ENCODE measurements at regions not wholly inside any gene's neighbourhood (a gene's known extent, or its start where the extent isn't known, plus 50 kb on each side); places are given as distances from the start of the nearest gene placed in this dataset.
"Not testable (repeated sequence)": the region's sequence is repeated elsewhere in the genome, so short reads cannot be mapped to it uniquely, and the experiment has no call there.

DNA sequence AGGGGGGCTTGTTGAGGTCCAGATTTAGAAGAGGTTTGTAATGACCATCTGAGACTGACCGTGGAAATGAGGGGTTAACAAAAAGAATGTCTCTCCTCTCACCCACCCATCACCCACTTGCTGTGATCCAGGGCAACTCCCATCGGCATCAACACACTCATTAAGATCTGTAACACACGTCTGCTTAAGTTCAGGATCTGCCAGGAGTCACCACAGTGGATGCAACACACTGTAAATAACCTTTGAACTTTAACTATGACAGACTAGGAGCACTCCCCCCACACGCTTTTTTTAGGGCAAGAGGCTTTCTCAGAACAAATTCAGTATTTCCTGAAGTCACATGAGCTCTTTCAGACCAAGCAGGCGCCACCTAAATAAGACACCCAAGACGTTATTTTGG lies 301.9 kb downstream of the ANAPC1 start:
- not testable (repeated sequence) for ATAC-seq, H3K27me3 ChIP-seq, H3K36me3 ChIP-seq, H3K4me3 ChIP-seq, H3K9me3 ChIP-seq, H3K4me1 ChIP-seq, H3K27ac ChIP-seq
- 64 to 77% methylated on average over 4 to 6 of the region's 6 CpGs for WGBS, 2 donors (ENCODE audit: low coverage in 1 of 2)

- not testable (repeated sequence) for H3K4me3 ChIP-seq, H3K27me3 ChIP-seq, ATAC-seq, H3K27ac ChIP-seq, H3K4me1 ChIP-seq, H3K36me3 ChIP-seq, H3K9me3 ChIP-seq
- no CpG with 5 or more reads among the region's 3 CpGs for whole genome bisulfite sequencing, 2 donors (ENCODE audit: low coverage in 1 of 2)
These were observed 300.5 kb downstream of the ANAPC1 start for GRCh38 chr2:111583480-111583879.

DNA sequence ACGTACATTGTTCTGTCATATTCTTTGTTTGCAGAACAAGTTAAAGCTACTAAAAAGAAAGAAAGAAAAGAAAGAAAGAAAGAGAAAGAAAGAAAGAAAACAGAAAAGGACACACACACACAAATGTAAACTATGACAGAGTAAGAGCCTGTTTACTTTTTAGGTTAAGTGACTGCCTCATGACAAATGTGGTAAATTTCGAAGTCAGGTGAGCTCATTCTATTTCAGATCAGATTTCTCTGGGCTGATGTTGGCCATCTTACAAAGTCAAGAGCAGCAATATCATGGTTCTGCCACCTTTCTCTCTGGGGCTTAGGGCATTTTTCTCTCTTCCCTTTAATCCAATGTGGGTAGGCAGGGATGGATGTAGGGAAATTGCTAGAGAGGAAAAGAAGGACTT lies 299.5 kb downstream of the ANAPC1 start:
- H3K27me3 ChIP-seq, H3K9me3 ChIP-seq, H3K4me1 ChIP-seq, ATAC-seq, H3K36me3 ChIP-seq, H3K4me3 ChIP-seq, H3K27ac ChIP-seq: not testable (repeated sequence)
- WGBS, 2 donors (ENCODE audit: low coverage in 1 of 2), result no CpG with 5 or more reads among the region's 2 CpGs

DNA sequence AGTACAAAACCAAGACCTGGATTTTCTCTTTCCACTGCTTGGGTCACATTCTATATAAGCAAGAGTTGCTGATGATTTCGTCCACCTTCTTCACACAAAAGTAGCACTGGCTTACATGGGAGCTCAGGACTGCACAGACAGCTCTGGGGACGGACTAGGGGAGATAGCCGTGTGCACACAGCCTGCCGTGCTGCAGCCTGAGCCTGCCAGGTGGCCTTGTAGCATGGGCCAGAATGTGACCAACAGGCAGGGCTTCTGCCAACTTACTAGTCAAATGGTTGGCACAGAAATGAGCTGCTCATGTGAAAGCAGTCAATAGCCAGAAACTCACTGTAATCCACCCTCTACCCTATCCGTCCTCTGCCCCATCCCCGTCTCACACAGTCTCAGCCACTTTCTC lies 299.0 kb downstream of the ANAPC1 start:
- not testable (repeated sequence) for H3K4me1 ChIP-seq, H3K36me3 ChIP-seq, H3K4me3 ChIP-seq, ATAC-seq, H3K27me3 ChIP-seq, H3K9me3 ChIP-seq, H3K27ac ChIP-seq
- no CpG with 5 or more reads among the region's 6 CpGs for WGBS, 2 donors (ENCODE audit: low coverage in 1 of 2)

DNA sequence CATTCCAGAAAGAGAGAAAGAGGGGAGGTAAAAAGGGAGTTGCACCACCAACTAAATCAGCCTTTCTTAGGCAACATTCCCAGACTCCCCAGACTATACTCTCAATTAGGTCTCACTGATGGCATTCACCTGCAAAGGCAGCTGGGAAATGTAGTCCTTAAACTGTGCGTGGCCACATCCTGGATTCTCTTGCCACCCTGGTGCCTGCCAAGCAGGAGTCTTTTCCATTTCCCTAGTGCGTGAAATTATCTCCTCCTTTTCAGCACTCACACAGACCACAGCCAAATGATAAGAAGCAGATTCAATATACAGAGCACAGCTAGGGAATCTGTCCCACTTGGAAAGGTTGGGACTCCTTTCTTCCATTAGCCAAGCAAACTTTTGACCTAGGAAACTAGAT lies 298.0 kb downstream of the ANAPC1 start:
- not testable (repeated sequence) for H3K9me3 ChIP-seq, H3K27ac ChIP-seq, H3K4me3 ChIP-seq, ATAC-seq, H3K27me3 ChIP-seq, H3K4me1 ChIP-seq, H3K36me3 ChIP-seq
- no CpG with 5 or more reads among the region's 2 CpGs for WGBS, 2 donors (ENCODE audit: low coverage in 1 of 2)

- H3K4me1 ChIP-seq, H3K27ac ChIP-seq, ATAC-seq, H3K4me3 ChIP-seq, H3K36me3 ChIP-seq, H3K9me3 ChIP-seq, H3K27me3 ChIP-seq: not testable (repeated sequence)
- WGBS, 2 donors (ENCODE audit: low coverage in 1 of 2), result no CpG with 5 or more reads among the region's 7 CpGs
These were observed 288.9 kb downstream of the ANAPC1 start for GRCh38 chr2:111595072-111595471.

DNA sequence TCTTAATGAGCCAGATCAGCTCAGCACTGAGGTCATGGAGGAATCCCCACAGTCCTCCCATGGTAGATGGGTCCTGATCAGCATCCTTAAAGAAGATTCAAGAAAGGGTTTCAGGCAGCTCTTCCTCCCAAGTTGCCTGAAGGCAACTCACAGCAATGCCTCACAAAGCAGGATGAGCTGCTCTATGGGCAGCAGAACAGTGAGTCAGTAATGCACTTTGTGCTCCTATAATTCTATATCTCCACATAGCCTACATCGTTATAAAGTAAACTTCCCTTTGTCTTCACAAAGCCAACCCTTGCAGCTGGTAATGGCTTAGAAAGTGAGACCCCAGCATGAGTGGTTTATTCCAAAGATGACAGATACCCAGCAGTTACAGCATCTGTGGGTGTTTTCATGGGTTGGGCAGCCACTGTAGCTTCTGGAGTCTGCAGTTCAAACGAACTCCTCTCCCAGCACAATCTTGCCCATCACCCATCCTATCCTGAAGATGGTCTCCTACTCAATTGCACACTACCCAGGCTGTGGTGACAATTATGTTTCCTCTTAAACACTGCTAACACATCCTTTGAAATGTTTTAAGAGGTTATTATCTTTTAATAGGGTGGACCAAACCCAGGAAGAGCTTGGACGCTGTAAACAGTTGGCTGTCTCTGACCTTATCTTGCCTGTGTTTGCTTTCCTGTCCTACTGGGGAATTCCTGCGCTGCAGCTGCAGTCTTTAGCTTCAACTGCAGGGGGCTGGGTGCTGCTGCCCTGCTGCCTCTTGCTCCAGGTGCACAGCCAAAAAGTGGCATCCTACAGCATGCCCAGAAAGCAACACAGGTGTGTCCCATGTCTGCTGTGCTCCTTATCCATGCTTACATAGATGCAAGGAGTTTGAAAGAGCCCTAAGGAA lies 286.9 kb downstream of the ANAPC1 start:
- not testable (repeated sequence) for ATAC-seq, H3K9me3 ChIP-seq, H3K4me3 ChIP-seq, H3K27me3 ChIP-seq, H3K27ac ChIP-seq, H3K4me1 ChIP-seq, H3K36me3 ChIP-seq
- WGBS, 2 donors (ENCODE audit: low coverage in 1 of 2), result 0% methylated on average over 1 of the region's 4 CpGs; no CpG with 5 or more reads in 1 of the 2 donors

- WGBS, 2 donors (ENCODE audit: low coverage in 1 of 2), result no CpG with 5 or more reads among the region's 2 CpGs
- H3K4me1 ChIP-seq, H3K27me3 ChIP-seq, H3K4me3 ChIP-seq, H3K36me3 ChIP-seq, H3K27ac ChIP-seq, H3K9me3 ChIP-seq, ATAC-seq: not testable (repeated sequence)
These were observed 285.0 kb downstream of the ANAPC1 start for GRCh38 chr2:111598944-111599343.

- H3K27me3 ChIP-seq, H3K9me3 ChIP-seq, H3K36me3 ChIP-seq, H3K27ac ChIP-seq, H3K4me3 ChIP-seq, ATAC-seq, H3K4me1 ChIP-seq: not testable (repeated sequence)
- no CpG with 5 or more reads among the region's 7 CpGs for WGBS, 2 donors (ENCODE audit: low coverage in 1 of 2)
These were observed 281.7 kb downstream of the ANAPC1 start for GRCh38 chr2:111602259-111602658.

- not testable (repeated sequence) for ATAC-seq
- no CpG with 5 or more reads among the region's 11 CpGs for WGBS, 2 donors (ENCODE audit: low coverage in 1 of 2)
These were observed 278.2 kb downstream of the ANAPC1 start for GRCh38 chr2:111605798-111606197.

DNA sequence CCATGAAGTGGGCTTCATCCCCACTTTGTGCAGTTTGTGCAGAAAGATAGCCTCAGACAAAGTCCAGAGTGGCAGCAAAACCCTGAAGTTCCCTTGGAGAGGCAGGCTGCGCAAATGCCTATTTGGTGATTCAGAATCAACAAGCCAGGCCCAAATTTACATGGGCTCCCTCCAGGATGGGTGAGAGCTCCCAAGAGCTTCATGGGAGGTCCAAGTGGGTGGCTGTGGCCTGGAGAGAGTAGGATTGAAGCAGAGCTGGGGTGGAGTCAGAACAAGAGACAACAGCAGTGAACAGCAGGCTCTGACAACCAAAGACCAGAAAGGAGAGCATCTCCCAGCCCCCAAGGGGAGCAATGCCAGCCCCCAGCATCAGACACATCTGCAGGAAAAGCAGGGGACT lies 277.4 kb downstream of the ANAPC1 start:
- H3K4me3 ChIP-seq, H3K4me1 ChIP-seq, H3K27ac ChIP-seq, H3K9me3 ChIP-seq, ATAC-seq, H3K36me3 ChIP-seq, H3K27me3 ChIP-seq: not testable (repeated sequence)
- no CpG with 5 or more reads among the region's 1 CpG for WGBS, 2 donors (ENCODE audit: low coverage in 1 of 2)

More at GRCh38 chr2:111605798-111606197, 278.2 kb downstream of the ANAPC1 start:
- not testable (repeated sequence) for H3K4me1 ChIP-seq, H3K4me3 ChIP-seq, H3K27ac ChIP-seq, H3K36me3 ChIP-seq, H3K9me3 ChIP-seq, H3K27me3 ChIP-seq

GRCh38 chr2:111609146-111609844 lies 274.7 kb downstream of the ANAPC1 start:
- H3K9me3 ChIP-seq, H3K4me3 ChIP-seq, H3K27me3 ChIP-seq, H3K27ac ChIP-seq, ATAC-seq, H3K4me1 ChIP-seq, H3K36me3 ChIP-seq: not testable (repeated sequence)
- WGBS, 2 donors (ENCODE audit: low coverage in 1 of 2), result 83 to 100% methylated on average over 1 of the region's 5 CpGs

- 91 to 92% methylated on average over 1 of the region's 2 CpGs for WGBS, 2 donors (ENCODE audit: low coverage in 1 of 2)
- not testable (repeated sequence) for ATAC-seq, H3K27me3 ChIP-seq, H3K4me3 ChIP-seq, H3K4me1 ChIP-seq, H3K27ac ChIP-seq, H3K36me3 ChIP-seq, H3K9me3 ChIP-seq
These were observed 274.0 kb downstream of the ANAPC1 start for GRCh38 chr2:111610035-111610434.

Data from gastroesophageal sphincter (tissue), 4 donors.